B cell (primary cell): ENCODE measurements at regions not wholly inside any gene's neighbourhood (a gene's known extent, or its start where the extent isn't known, plus 50 kb on each side); places are given as distances from the start of the nearest gene placed in this dataset.

Experiments used
- ATAC-seq: fragments of 200-7000 bp; cut with Tn5 transposase; one replicate; pipeline ENCODE4 v1.10.0; 2021; ENCODE audit warnings: low read depth, mild to moderate bottlenecking, moderate number of reproducible peaks, moderate library complexity
- CTCF ChIA-PET: fragments of 350-600 bp; sonication (Branson Sonifier 250); formaldehyde crosslinking; loops from one replicate; lab custom pipeline; 2021; ENCODE audit warnings: antibody characterized with exemption, inconsistent platforms; lab: Charles Lee
- POLR2A ChIA-PET: fragments of 350-600 bp; sonication (Branson Sonifier 250); formaldehyde crosslinking; loops from one replicate; lab custom pipeline; 2021; ENCODE audit warnings: antibody characterized with exemption; lab: Charles Lee
- DNase-seq: peaks from one replicate; pipeline ENCODE4 v3.0.0; 2013
- H2AFZ ChIP-seq: 2 replicates; pipeline ENCODE4 v1.6.1; 2012; ENCODE audit warnings: mild to moderate bottlenecking, low read depth, low read length; ENCODE audit not compliant: insufficient read depth, poor library complexity, severe bottlenecking
- H3K27ac ChIP-seq, 2 donors: 1 replicate in 1 of 2; 2 replicates in 1 of 2; pipeline ENCODE4 v1.5.1; 2012 to 2013; ENCODE audit warnings: low read length in 2 of 2, mild to moderate bottlenecking in 2 of 2, moderate library complexity in 1 of 2
- H3K27me3 ChIP-seq, 4 experiments: fragments of 200-600 bp in 1 of 4; sonication (generic) in 1 of 4; replicated peaks in 1 of 4; 1 replicate in 2 of 4; 2 replicates in 2 of 4; pipeline versions ENCODE4 v1.6.1 to v1.7.0; 2013 to 2016; ENCODE audit warnings: low read length in 3 of 4, mild to moderate bottlenecking in 2 of 4, mixed read lengths in 1 of 4, moderate library complexity in 1 of 4; ENCODE audit not compliant: insufficient read depth in 4 of 4, control insufficient read depth in 3 of 4; ENCODE audit errors: control extremely low read depth in 1 of 4
- H3K36me3 ChIP-seq, 2 experiments: replicated peaks in 1 of 2; 1 replicate in 1 of 2; 2 replicates in 1 of 2; pipeline versions ENCODE4 v1.6.1 to v1.7.1; 2013; ENCODE audit warnings: low read length in 1 of 2; ENCODE audit not compliant: insufficient read depth in 2 of 2, control insufficient read depth in 1 of 2; ENCODE audit errors: control extremely low read depth in 1 of 2, extremely low read depth in 1 of 2
- H3K4me1 ChIP-seq, 2 donors: fragments of 200-600 bp in 1 of 2; sonication (generic) in 1 of 2; 1 replicate in 1 of 2; 2 replicates in 1 of 2; pipeline versions ENCODE4 v1.5.1 to v1.6.1; 2013 to 2017; ENCODE audit warnings: low read length in 2 of 2; ENCODE audit not compliant: control insufficient read depth in 2 of 2, insufficient read depth in 2 of 2
- H3K4me2 ChIP-seq: replicated peaks from 2 replicates; pipeline ENCODE3; 2012; ENCODE audit warnings: mild to moderate bottlenecking, low read depth, low read length; ENCODE audit not compliant: poor library complexity, severe bottlenecking
- H3K4me3 ChIP-seq, 5 experiments: fragments of 200-600 bp in 1 of 5; sonication (generic) in 1 of 5; 1 replicate in 3 of 5; 2 replicates in 2 of 5; pipeline versions ENCODE4 v1.5.1 to v1.7.0; 2011 to 2016; ENCODE audit warnings: low read length in 4 of 5, mild to moderate bottlenecking in 4 of 5, low read depth in 2 of 5, control low read depth in 1 of 5, moderate library complexity in 1 of 5; ENCODE audit not compliant: insufficient read depth in 1 of 5; ENCODE audit errors: control extremely low read depth in 1 of 5, extremely low read depth in 1 of 5
- H3K79me2 ChIP-seq: fragments of 200-600 bp; sonication (generic); one replicate; pipeline ENCODE4 v1.6.0; 2016; ENCODE audit warnings: low read length; ENCODE audit not compliant: control insufficient read depth, insufficient read depth
- H3K9ac ChIP-seq: fragments of 200-600 bp; sonication (generic); 2 replicates; pipeline ENCODE4 v1.6.1; 2017; ENCODE audit warnings: mild to moderate bottlenecking, low read length, moderate library complexity
- H3K9me3 ChIP-seq, 3 donors: one replicate each; pipeline versions ENCODE4 v1.6.1 to v1.7.1; 2013; ENCODE audit warnings: low read length in 2 of 3; ENCODE audit not compliant: control insufficient read depth in 2 of 3, insufficient read depth in 1 of 3; ENCODE audit errors: control extremely low read depth in 1 of 3
- H4K20me1 ChIP-seq: 2 replicates; pipeline ENCODE4 v1.6.0; 2012; ENCODE audit warnings: mild to moderate bottlenecking, low read length; ENCODE audit not compliant: insufficient read depth, control insufficient read depth, poor library complexity, severe bottlenecking
- H3K27ac Mint-ChIP-seq: one replicate; pipeline ENCODE4 v1.8.0; 2021; ENCODE audit warnings: mixed read lengths
- H3K27me3 Mint-ChIP-seq: one replicate; pipeline ENCODE4 v1.8.0; 2021; ENCODE audit warnings: mixed read lengths
- H3K4me1 Mint-ChIP-seq: one replicate; pipeline ENCODE4 v1.8.0; 2021; ENCODE audit warnings: mixed read lengths
- H3K4me3 Mint-ChIP-seq: one replicate; pipeline ENCODE4 v1.8.0; 2021; ENCODE audit warnings: mixed read lengths
- H3K9me3 Mint-ChIP-seq: one replicate; pipeline ENCODE4 v1.8.0; 2022; ENCODE audit warnings: mixed read lengths; ENCODE audit not compliant: insufficient read depth
- EZH2 ChIP-seq: IDR thresholded peaks from 2 replicates; pipeline ENCODE4 v1.6.1; 2012; ENCODE audit warnings: borderline replicate concordance, low read depth, mild to moderate bottlenecking, moderate library complexity, low read length; ENCODE audit not compliant: insufficient read depth, poor library complexity, severe bottlenecking
- WGBS: methylation state at CpG from one replicate; pipeline ENCODE4 v1.1.5; 2013; ENCODE audit warnings: missing lambda C conversion rate; ENCODE audit not compliant: insufficient coverage; 5-methylcytosine and 5-hydroxymethylcytosine counted together
- intact Hi-C: fragments of 100-400 bp; cut with micrococcal nuclease; formaldehyde crosslinking; loops from one replicate; pipeline ENCODE4 v1.10.0; 2022
- TF ChIP-seq, protein P1 (sequence below): fragments of 200-600 bp; IDR thresholded peaks from one replicate; pipeline ENCODE4 v1.8.0; 2022; ENCODE audit warnings: antibody characterized with exemption, mild to moderate bottlenecking

DNA sequence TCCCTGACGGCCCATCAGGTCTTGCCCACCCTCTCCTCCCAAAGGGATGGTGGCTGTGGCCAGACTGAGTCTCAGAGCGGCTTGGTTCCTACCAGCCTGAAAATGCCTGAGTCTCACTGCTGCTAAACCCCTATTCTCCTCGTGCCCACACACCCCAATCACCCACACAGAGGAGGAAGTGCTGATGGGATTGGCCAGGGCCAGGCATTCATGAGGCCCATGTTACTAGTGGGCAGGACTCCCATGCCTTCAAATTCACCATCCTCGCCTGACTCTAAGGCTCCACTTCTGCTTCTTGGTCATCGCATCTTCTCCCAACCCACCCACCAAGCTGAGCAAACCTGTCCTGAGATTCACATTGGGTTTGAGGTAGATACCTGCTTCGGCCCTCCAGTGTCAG lies 80.1 kb upstream of the CST7 start:
- Histone ChIP-seq H3K27ac (no peak overlapping the region), H3K9ac (no peak overlapping the region), H3K4me2 (no peak overlapping the region), H4K20me1 (no peaks in the 10 kb centered on the region), H3K36me3 (no peaks in the 10 kb centered on the region), H3K4me1 (peaks cover 0 to 5% of the 10 kb centered on the region in 2 donors), H3K4me3 (no peak overlapping the region), H3K9me3 (peaks cover 1 to 26% (median 22%) of the 10 kb centered on the region in 3 donors), H3K79me2 (no peaks in the 10 kb centered on the region), H2AFZ (no peak overlapping the region), H3K27me3 (peaks cover 0 to 17% (median 0%) of the 10 kb centered on the region in 4 experiments)
- ATAC-seq (no peak), DNase-seq (no peak)
- H3K9me3 Mint-ChIP-seq: peaks cover 10% of the 10 kb centered on the region
- no peak for TF ChIP-seq EZH2
- TF ChIP-seq, protein P1, sequence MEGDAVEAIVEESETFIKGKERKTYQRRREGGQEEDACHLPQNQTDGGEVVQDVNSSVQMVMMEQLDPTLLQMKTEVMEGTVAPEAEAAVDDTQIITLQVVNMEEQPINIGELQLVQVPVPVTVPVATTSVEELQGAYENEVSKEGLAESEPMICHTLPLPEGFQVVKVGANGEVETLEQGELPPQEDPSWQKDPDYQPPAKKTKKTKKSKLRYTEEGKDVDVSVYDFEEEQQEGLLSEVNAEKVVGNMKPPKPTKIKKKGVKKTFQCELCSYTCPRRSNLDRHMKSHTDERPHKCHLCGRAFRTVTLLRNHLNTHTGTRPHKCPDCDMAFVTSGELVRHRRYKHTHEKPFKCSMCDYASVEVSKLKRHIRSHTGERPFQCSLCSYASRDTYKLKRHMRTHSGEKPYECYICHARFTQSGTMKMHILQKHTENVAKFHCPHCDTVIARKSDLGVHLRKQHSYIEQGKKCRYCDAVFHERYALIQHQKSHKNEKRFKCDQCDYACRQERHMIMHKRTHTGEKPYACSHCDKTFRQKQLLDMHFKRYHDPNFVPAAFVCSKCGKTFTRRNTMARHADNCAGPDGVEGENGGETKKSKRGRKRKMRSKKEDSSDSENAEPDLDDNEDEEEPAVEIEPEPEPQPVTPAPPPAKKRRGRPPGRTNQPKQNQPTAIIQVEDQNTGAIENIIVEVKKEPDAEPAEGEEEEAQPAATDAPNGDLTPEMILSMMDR: no peak
- H3K4me1 Mint-ChIP-seq: peaks cover 7% of the 10 kb centered on the region
- ChIA-PET CTCF (no interaction called here), POLR2A (no interaction called here)
- H3K4me3 Mint-ChIP-seq: no peak overlapping the region
- H3K27ac Mint-ChIP-seq: no peak overlapping the region
- intact Hi-C loops: no loop called here
- 75% methylated on average over 4 of the region's 6 CpGs for WGBS
- H3K27me3 Mint-ChIP-seq: peaks cover 25% of the 10 kb centered on the region

DNA sequence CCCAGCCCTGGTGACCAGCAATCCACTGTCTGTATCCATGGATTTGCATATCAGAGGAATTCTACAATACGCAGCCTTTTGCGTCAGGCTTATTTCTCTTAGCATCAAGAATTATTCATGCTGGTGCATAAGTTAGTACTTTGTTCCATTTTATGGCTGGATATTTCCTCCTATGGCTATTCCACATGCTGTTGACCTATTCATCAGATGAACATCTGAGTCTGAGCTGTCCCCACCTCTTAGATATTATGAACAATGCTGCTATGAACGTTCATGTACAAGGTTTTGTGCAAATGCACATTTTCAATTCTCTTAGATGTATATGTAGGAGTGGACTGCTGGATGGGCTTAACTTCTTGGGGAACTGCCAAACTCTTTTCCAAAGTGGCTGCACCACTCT lies 79.0 kb upstream of the CST7 start:
- peaks cover 31% of the 10 kb centered on the region for H3K27me3 Mint-ChIP-seq
- peaks cover 7% of the 10 kb centered on the region for H3K4me1 Mint-ChIP-seq
- Histone ChIP-seq H3K4me1 (peaks cover 0 to 5% of the 10 kb centered on the region in 2 donors), H2AFZ (no peak overlapping the region), H3K36me3 (no peaks in the 10 kb centered on the region), H3K27me3 (peaks cover 0 to 17% (median 0%) of the 10 kb centered on the region in 4 experiments), H3K9ac (no peak overlapping the region), H3K9me3 (peaks cover 1 to 21% (median 12%) of the 10 kb centered on the region in 3 donors), H3K27ac (no peak overlapping the region), H3K4me3 (no peak overlapping the region), H3K4me2 (no peak overlapping the region), H4K20me1 (no peaks in the 10 kb centered on the region), H3K79me2 (no peaks in the 10 kb centered on the region)
- POLR2A ChIA-PET: no interaction called here
- no peak overlapping the region for H3K27ac Mint-ChIP-seq
- no peak overlapping the region for H3K4me3 Mint-ChIP-seq
- CTCF ChIA-PET: no interaction called here
- 100% methylated on average over 2 of the region's 3 CpGs for WGBS
- peaks cover 7% of the 10 kb centered on the region for H3K9me3 Mint-ChIP-seq
- ATAC-seq (no peak), DNase-seq (no peak)
- TF ChIP-seq EZH2: no peak
- TF ChIP-seq, protein P1: no peak
- intact Hi-C loops: no loop called here
